H1 (cell line): ENCODE measurements at regions not wholly inside any gene's neighbourhood (a gene's known extent, or its start where the extent isn't known, plus 50 kb on each side); places are given as distances from the start of the nearest gene placed in this dataset.

Source experiments
- CTCF ChIA-PET: fragments of 300-600 bp; sonication (Branson Sonifier 250); formaldehyde crosslinking; loops from one replicate; lab custom pipeline; 2021; ENCODE audit not compliant: partially characterized antibody; lab: Charles Lee
- POLR2A ChIA-PET: fragments of 300-600 bp; sonication (Branson Sonifier 250); formaldehyde crosslinking; loops from one replicate; lab custom pipeline; 2021; ENCODE audit warnings: inconsistent platforms; ENCODE audit not compliant: partially characterized antibody; lab: Charles Lee
- DNase-seq, 2 experiments: peaks; one replicate each; pipeline versions ENCODE4 v3.0.0 to v3.0.0-alpha.2; 2010 to 2022; ENCODE audit warnings: low spot score in 2 of 2, low read depth in 1 of 2, mixed read lengths in 1 of 2
- FAIRE-seq: peaks from 2 replicates; lab custom pipeline; 2011; peaks lifted over from hg19 to GRCh38; lab: Jason Lieb, UNC
- H2AFZ ChIP-seq: 2 replicates; pipeline ENCODE4 v1.8.1; 2012; ENCODE audit warnings: low read length, inconsistent platforms
- H2AK5ac ChIP-seq: 2 replicates; pipeline ENCODE4 v1.6.1; 2013; ENCODE audit warnings: low read depth, low read length
- H2BK120ac ChIP-seq: replicated peaks from 2 replicates; pipeline ENCODE3; 2013; ENCODE audit warnings: low read depth, low read length, inconsistent platforms
- H2BK12ac ChIP-seq: 2 replicates; pipeline ENCODE4 v1.6.1; 2013; ENCODE audit warnings: low read depth, low read length
- H2BK15ac ChIP-seq: 2 replicates; pipeline ENCODE4 v1.6.1; 2013; ENCODE audit warnings: low read length
- H2BK20ac ChIP-seq: 2 replicates; pipeline ENCODE4 v1.6.1; 2013; ENCODE audit warnings: low read length
- H2BK5ac ChIP-seq: 2 replicates; pipeline ENCODE4 v1.6.1; 2013; ENCODE audit warnings: low read depth, low read length
- H3K14ac ChIP-seq: 2 replicates; pipeline ENCODE4 v1.6.1; 2013; ENCODE audit warnings: inconsistent platforms; ENCODE audit not compliant: insufficient read length
- H3K18ac ChIP-seq: 2 replicates; pipeline ENCODE4 v1.6.1; 2013; ENCODE audit warnings: low read length; ENCODE audit errors: extremely low read depth
- H3K23ac ChIP-seq: 2 replicates; pipeline ENCODE4 v1.6.1; 2013; ENCODE audit warnings: inconsistent platforms; ENCODE audit not compliant: insufficient read length
- H3K23me2 ChIP-seq: 2 replicates; pipeline ENCODE4 v1.6.1; 2013; ENCODE audit warnings: low read depth, low read length
- H3K27ac ChIP-seq: 2 replicates; pipeline ENCODE4 v1.6.1; 2011; ENCODE audit warnings: low read depth, low read length, inconsistent platforms
- H3K27me3 ChIP-seq, 4 experiments: replicated peaks in 1 of 4; 1 replicate in 1 of 4; 2 replicates in 3 of 4; pipeline versions ENCODE4 v1.6.1 to v1.8.1; 2011 to 2013; ENCODE audit warnings: low read length in 3 of 4, mild to moderate bottlenecking in 3 of 4, inconsistent platforms in 2 of 4, mixed read lengths in 2 of 4, moderate library complexity in 1 of 4; ENCODE audit not compliant: control insufficient read depth in 3 of 4, insufficient read depth in 3 of 4; ENCODE audit errors: extremely low read depth in 1 of 4
- H3K36me3 ChIP-seq, 4 experiments: 2 replicates each; pipeline versions ENCODE4 v1.6.1 to v1.8.1; 2011 to 2013; ENCODE audit warnings: mild to moderate bottlenecking in 4 of 4, low read length in 3 of 4, moderate library complexity in 2 of 4, control low read depth in 1 of 4, inconsistent platforms in 1 of 4; ENCODE audit not compliant: insufficient read depth in 4 of 4, control insufficient read depth in 2 of 4
- H3K4ac ChIP-seq: replicated peaks from 2 replicates; pipeline ENCODE3; 2013; ENCODE audit warnings: low read length, low read depth, mixed read lengths, inconsistent platforms; ENCODE audit not compliant: insufficient read length
- H3K4me1 ChIP-seq, 4 experiments: replicated peaks in 1 of 4; 1 replicate in 1 of 4; 2 replicates in 3 of 4; pipeline versions ENCODE4 v1.6.1 to v1.8.1; 2011 to 2013; ENCODE audit warnings: low read length in 3 of 4, inconsistent platforms in 2 of 4, mixed read lengths in 1 of 4; ENCODE audit not compliant: insufficient read depth in 4 of 4, control insufficient read depth in 3 of 4
- H3K4me2 ChIP-seq, 2 experiments: 2 replicates each; pipeline versions ENCODE4 v1.6.1 to v1.8.1; 2011 to 2013; ENCODE audit warnings: low read depth in 2 of 2, low read length in 2 of 2, control low read depth in 1 of 2, inconsistent platforms in 1 of 2, mild to moderate bottlenecking in 1 of 2; ENCODE audit not compliant: insufficient read depth in 1 of 2
- H3K4me3 ChIP-seq, 4 experiments: fragments of 200-600, 300-600 bp in 1 of 4; sonication (generic), shearing (Covaris generic), sonication (Bioruptor Twin) in 1 of 4; 2 replicates each; pipeline versions ENCODE4 v1.5.1 to v1.8.1; 2011 to 2016; ENCODE audit warnings: low read length in 4 of 4, low read depth in 3 of 4, control low read depth in 2 of 4, inconsistent platforms in 2 of 4, mild to moderate bottlenecking in 2 of 4, mixed read lengths in 1 of 4, moderate library complexity in 1 of 4; ENCODE audit not compliant: insufficient read depth in 2 of 4; ENCODE audit errors: extremely low read depth in 1 of 4
- H3K56ac ChIP-seq: replicated peaks from 2 replicates; pipeline ENCODE3; 2013; ENCODE audit warnings: low read depth, mild to moderate bottlenecking, mixed read lengths, low read length, inconsistent platforms; ENCODE audit not compliant: insufficient read length
- H3K79me1 ChIP-seq: 2 replicates; pipeline ENCODE4 v1.6.1; 2013; ENCODE audit warnings: low read depth, low read length, control low read depth
- H3K79me2 ChIP-seq, 2 experiments: 2 replicates each; pipeline versions ENCODE4 v1.6.1 to v1.8.1; 2012 to 2013; ENCODE audit warnings: low read length in 2 of 2, mild to moderate bottlenecking in 2 of 2, inconsistent platforms in 1 of 2; ENCODE audit not compliant: insufficient read depth in 2 of 2, control insufficient read depth in 1 of 2
- H3K9ac ChIP-seq, 4 experiments: replicated peaks in 1 of 4; 1 replicate in 1 of 4; 2 replicates in 3 of 4; pipeline versions ENCODE4 v1.6.1 to v1.8.1; 2011 to 2013; ENCODE audit warnings: low read depth in 3 of 4, low read length in 3 of 4, control low read depth in 2 of 4, mild to moderate bottlenecking in 2 of 4, moderate library complexity in 2 of 4, inconsistent platforms in 1 of 4; ENCODE audit errors: extremely low read depth in 1 of 4
- H3K9me3 ChIP-seq, 2 experiments: 2 replicates each; pipeline versions ENCODE4 v1.6.1 to v1.8.1; 2012 to 2013; ENCODE audit warnings: mild to moderate bottlenecking in 2 of 2, moderate library complexity in 2 of 2, control low read depth in 1 of 2, inconsistent platforms in 1 of 2, low read depth in 1 of 2, low read length in 1 of 2, mixed read lengths in 1 of 2; ENCODE audit not compliant: insufficient read depth in 2 of 2
- H4K20me1 ChIP-seq, 2 experiments: replicated peaks in 1 of 2; 2 replicates each; pipeline versions ENCODE3 to v1.8.1; 2011 to 2013; ENCODE audit warnings: inconsistent platforms in 2 of 2, low read length in 2 of 2, mild to moderate bottlenecking in 1 of 2; ENCODE audit not compliant: insufficient read depth in 2 of 2, control insufficient read depth in 1 of 2
- H4K5ac ChIP-seq: 2 replicates; pipeline ENCODE4 v1.6.1; 2013; ENCODE audit warnings: low read length, low read depth, mixed read lengths, inconsistent platforms; ENCODE audit not compliant: insufficient read length
- H4K8ac ChIP-seq: 2 replicates; pipeline ENCODE4 v1.8.0; 2013; ENCODE audit warnings: mild to moderate bottlenecking, moderate library complexity, low read length, inconsistent platforms; ENCODE audit not compliant: insufficient read depth; ENCODE audit errors: extremely low read depth
- H4K91ac ChIP-seq: replicated peaks from 2 replicates; pipeline ENCODE3; 2013; ENCODE audit warnings: low read length, mixed read lengths, inconsistent platforms; ENCODE audit not compliant: insufficient read length
- BRCA1 ChIP-seq: IDR thresholded peaks from 2 replicates; pipeline ENCODE4 v1.6.1; 2012; ENCODE audit warnings: low read depth, low read length, improper control_type of control experiment
- CBX8 ChIP-seq: fragments of 300-800, 300-1000 bp; sonication (generic); IDR thresholded peaks from 2 replicates; pipeline ENCODE4 v1.7.1; 2016; ENCODE audit warnings: low read depth, low read length, borderline replicate concordance
- CHD1 ChIP-seq: IDR thresholded peaks from 2 replicates; pipeline ENCODE4 v1.6.1; 2012; ENCODE audit warnings: low read depth, low read length, improper control_type of control experiment
- CTBP2 ChIP-seq: IDR thresholded peaks from 2 replicates; pipeline ENCODE4 v1.7.0; 2011; ENCODE audit warnings: borderline replicate concordance, mild to moderate bottlenecking, moderate library complexity, mixed read lengths, low read length; ENCODE audit not compliant: insufficient read depth, insufficient read length
- EGR1 ChIP-seq: IDR thresholded peaks from 2 replicates; pipeline ENCODE4 v1.6.1; 2011; ENCODE audit warnings: low read depth, low read length, borderline replicate concordance
- EP300 ChIP-seq, 2 experiments: IDR thresholded peaks; 1 replicate in 1 of 2; 2 replicates in 1 of 2; pipeline ENCODE4 v1.6.1; 2011 to 2012; ENCODE audit warnings: low read depth in 2 of 2, low read length in 2 of 2, mild to moderate bottlenecking in 2 of 2, borderline replicate concordance in 1 of 2, inconsistent platforms in 1 of 2, moderate library complexity in 1 of 2
- HDAC6 ChIP-seq: IDR thresholded peaks from one replicate; pipeline ENCODE4 v1.7.1; 2012; ENCODE audit warnings: low read depth, mild to moderate bottlenecking, inconsistent platforms, low read length, moderate library complexity
- POLR2AphosphoS5 ChIP-seq: IDR thresholded peaks from 2 replicates; pipeline ENCODE4 v1.6.1; 2011; ENCODE audit warnings: low read depth, low read length
- POU5F1 ChIP-seq: IDR thresholded peaks from 2 replicates; pipeline ENCODE4 v1.6.1; 2011; ENCODE audit warnings: low read depth, mild to moderate bottlenecking, low read length, moderate library complexity
- RBBP5 ChIP-seq: IDR thresholded peaks from 2 replicates; pipeline ENCODE4 v1.7.1; 2012; ENCODE audit warnings: low read depth, mild to moderate bottlenecking, inconsistent platforms, low read length, moderate library complexity, borderline replicate concordance
- RFX5 ChIP-seq: IDR thresholded peaks from 2 replicates; pipeline ENCODE4 v1.6.1; 2011; ENCODE audit warnings: low read depth, low read length, improper control_type of control experiment, borderline replicate concordance
- SIN3A ChIP-seq, 2 experiments: IDR thresholded peaks in 1 of 2; conservative IDR thresholded peaks in 1 of 2; 2 replicates each; pipeline ENCODE4 v1.6.1; 2011 to 2012; ENCODE audit warnings: low read length in 2 of 2, improper control_type of control experiment in 1 of 2, low read depth in 1 of 2, mild to moderate bottlenecking in 1 of 2
- SUZ12 ChIP-seq: fragments of 200-600 bp; sonication (generic); IDR thresholded peaks from 2 replicates; pipeline ENCODE4 v1.6.1; 2012; ENCODE audit warnings: mild to moderate bottlenecking, inconsistent platforms, low read length, moderate library complexity, mixed read lengths
- TCF12 ChIP-seq: IDR thresholded peaks from 2 replicates; pipeline ENCODE4 v1.6.1; 2011; ENCODE audit warnings: low read depth, mild to moderate bottlenecking, low read length
- WGBS, 2 experiments: shearing (Covaris generic) in 1 of 2; methylation state at CpG; one replicate each; pipeline versions ENCODE4 v1.1.6 to v1.1.7; 2013 to 2015; ENCODE audit warnings: low lambda C conversion rate in 2 of 2, mixed read lengths in 2 of 2, inconsistent platforms in 1 of 2, low coverage in 1 of 2, missing lambda C conversion rate in 1 of 2; ENCODE audit not compliant: insufficient replicate concordance in 2 of 2, insufficient coverage in 1 of 2, insufficient read length in 1 of 2; ENCODE audit errors: extremely low coverage in 1 of 2, missing lambda C conversion rate in 1 of 2; 5-methylcytosine and 5-hydroxymethylcytosine counted together

GRCh38 chr10:22087402-22087738 lies 83.8 kb upstream of the DNAJC1 start:
- Histone ChIP-seq H4K5ac (no peak overlapping the region), H3K4me2 (no peak overlapping the region), H3K79me2 (no peaks in the 10 kb centered on the region), H4K8ac (no peak overlapping the region), H3K18ac (no peak overlapping the region; the same call in 1 of the 2 replicates), H2BK120ac (no peak overlapping the region), H4K20me1 (no peaks in the 10 kb centered on the region), H3K27ac (no peak overlapping the region), H3K27me3 (no peaks in the 10 kb centered on the region), H3K56ac (no peak overlapping the region), H3K23me2 (no peaks in the 10 kb centered on the region), H3K14ac (no peak overlapping the region), H3K4me1 (peaks cover 0 to 8% (median 1%) of the 10 kb centered on the region in 4 experiments; a peak in 4 of 7 replicates), H3K4me3 (no peak overlapping the region), H2AK5ac (no peak overlapping the region), H2AFZ (peak overlapping the region; percentile 76; the same call in 1 of the 2 replicates), H2BK15ac (no peak overlapping the region), H2BK20ac (no peak overlapping the region), H4K91ac (no peak overlapping the region), H3K79me1 (no peaks in the 10 kb centered on the region), H3K36me3 (no peaks in the 10 kb centered on the region), H2BK12ac (no peak overlapping the region), H3K23ac (no peak overlapping the region), H2BK5ac (no peak overlapping the region), H3K9me3 (no peaks in the 10 kb centered on the region), H3K4ac (no peak overlapping the region), H3K9ac (no peak overlapping the region)
- FAIRE-seq (no peak), DNase-seq (no peak)
- 64% methylated on average over 2 of the region's 2 CpGs; no CpG with 5 or more reads in 1 of the 2 experiments for WGBS, 2 experiments
- POLR2A ChIA-PET = no interaction called here
- TF ChIP-seq CTBP2 (no peak), EGR1 (no peak), RBBP5 (no peak), SIN3A (conservative IDR thresholded peaks at IDR 0.05 in 1 of 2, IDR thresholded peaks at IDR 0.05 in 1 of 2; ENCODE audit: low read depth in 1 of 2, low read length in 2 of 2) (no peak), CBX8 (no peak), POLR2AphosphoS5 (no peak), EP300 (IDR thresholded peaks at IDR 0.05; ENCODE audit: borderline replicate concordance in 1 of 2, low read depth in 2 of 2, low read length in 2 of 2) (no peak), POU5F1 (no peak), HDAC6 (no peak), SUZ12 (no peak), TCF12 (no peak), CHD1 (no peak), BRCA1 (no peak), RFX5 (no peak)
- CTCF ChIA-PET = interaction anchor here (1.5 kb wide), 1 partner anchor 16 kb away, joined by 5 read pairs; no protein-coding TSS in a partner anchor
